Stimulated activated naive CD8-positive, alpha-beta T cell treated with anti-CD3 and anti-CD28 coated beads, Interleukin-15, Interleukin-2, amounts not matched to agents 100 U/mL and 50 U/mL, for 24 hours (primary cell): ENCODE measurements at regions not wholly inside any gene's neighbourhood (a gene's known extent, or its start where the extent isn't known, plus 50 kb on each side); places are given as distances from the start of the nearest gene placed in this dataset.
A peak's percentile ranks its signal among the peaks of the same experiment; 100 is the strongest.

ENCODE experiments used
- ATAC-seq: fragments of 150-1000 bp; cut with Tn5 transposase; one replicate; pipeline ENCODE4 v1.10.0; 2021
- DNase-seq: peaks from one replicate; pipeline ENCODE4 v3.0.0; 2021

DNA sequence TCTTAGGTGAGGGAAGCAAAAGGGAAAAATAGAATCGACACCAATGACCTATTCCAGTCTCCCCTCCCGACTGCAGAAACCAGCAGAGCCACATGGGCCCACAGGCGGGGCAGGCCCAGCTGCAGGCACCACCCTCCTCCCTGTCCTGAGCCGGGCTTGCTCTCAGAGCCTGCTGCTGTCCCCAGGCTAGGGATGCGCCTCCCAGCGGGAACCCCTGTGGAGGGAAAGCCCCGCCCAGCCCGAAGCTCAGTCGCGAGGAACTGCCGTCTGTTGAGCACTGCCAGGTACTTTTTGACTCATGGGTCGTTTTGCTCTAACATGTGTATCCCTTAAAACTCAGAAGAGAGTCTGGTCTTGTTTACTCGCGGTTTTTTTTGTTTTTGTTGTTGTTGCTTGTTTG, 124.5 kb upstream of the RET start:
- ATAC-seq (no peak), DNase-seq (no peak)

- DNase-seq (no peak), ATAC-seq (no peak)
Observed at GRCh38 chr10:42952931-42953683, 123.8 kb upstream of the RET start.

- no peak for DNase-seq
- no peak for ATAC-seq
Observed at GRCh38 chr10:42953684-42954674, 122.9 kb upstream of the RET start.

GRCh38 chr10:42954766-42955492, 121.9 kb upstream of the RET start:
- ATAC-seq (peak; percentile 14), DNase-seq (no peak)

- DNase-seq (no peak), ATAC-seq (no peak)
Observed at GRCh38 chr10:42955493-42955889, 121.4 kb upstream of the RET start.

DNA sequence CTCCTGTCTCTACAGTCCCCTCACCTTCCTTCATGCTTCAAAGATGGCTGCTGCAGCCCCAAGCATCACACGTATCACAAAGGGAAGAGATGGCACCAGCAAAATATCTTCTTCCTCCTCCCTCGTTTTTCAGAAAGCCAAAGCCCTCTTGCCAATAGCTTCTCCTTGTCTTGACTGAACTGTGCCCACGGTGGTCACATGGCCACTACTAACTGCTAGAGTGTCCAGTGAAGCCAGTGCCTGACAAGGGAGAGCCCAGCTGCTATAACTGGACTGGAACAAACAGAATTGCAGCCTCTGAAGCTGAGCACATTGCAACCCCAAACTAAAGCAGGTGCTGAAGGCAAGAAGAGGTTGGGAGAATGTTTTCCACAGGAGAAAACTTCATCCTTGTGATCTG, 120.8 kb upstream of the RET start:
- DNase-seq (no peak), ATAC-seq (no peak)

GRCh38 chr10:42958142-42958868, 118.6 kb upstream of the RET start:
- DNase-seq (no peak), ATAC-seq (no peak)

DNA sequence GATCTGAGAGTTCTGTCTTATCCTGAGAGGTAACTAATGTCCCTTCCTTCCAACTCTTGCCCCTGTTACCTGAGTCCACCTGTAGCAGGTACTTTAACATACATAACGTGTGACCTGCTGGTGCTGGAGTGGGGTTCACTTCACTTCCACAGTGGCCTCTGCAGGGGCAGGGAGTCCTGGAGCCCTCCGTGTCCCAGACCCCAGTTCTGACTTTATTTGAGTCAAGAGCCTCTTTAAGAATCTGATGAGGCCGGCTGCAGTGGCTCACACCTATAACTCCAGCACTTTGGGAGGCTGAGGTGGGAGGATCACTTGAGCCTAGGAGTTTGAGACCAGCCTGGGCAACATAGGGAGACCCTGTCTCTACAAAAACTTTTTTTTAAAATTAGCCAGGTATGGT, 117.0 kb upstream of the RET start:
- DNase-seq (no peak), ATAC-seq (no peak)

GRCh38 chr10:42960491-42960990, 116.3 kb upstream of the RET start:
- DNase-seq, result no peak
- no peak for ATAC-seq

- no peak for DNase-seq
- peak; percentile 39 for ATAC-seq
Observed at GRCh38 chr10:42960991-42961795, 115.7 kb upstream of the RET start.

DNA sequence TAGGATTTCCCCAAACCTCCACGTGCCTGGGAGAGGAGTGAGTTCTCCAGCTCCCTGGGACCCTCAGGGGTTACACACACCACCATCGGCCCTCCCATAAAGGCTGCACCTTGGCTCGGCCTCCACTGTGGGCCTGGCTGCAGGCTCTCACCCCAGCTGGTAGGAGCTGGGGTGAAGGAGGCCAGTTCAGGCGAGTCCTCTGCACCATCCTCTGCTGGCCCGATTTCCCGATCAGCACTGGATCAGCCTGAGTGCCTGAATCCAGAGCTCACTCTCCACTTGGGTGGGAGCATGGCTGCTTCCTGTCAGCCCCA, 115.1 kb upstream of the RET start:
- DNase-seq, result no peak
- ATAC-seq, result no peak

DNA sequence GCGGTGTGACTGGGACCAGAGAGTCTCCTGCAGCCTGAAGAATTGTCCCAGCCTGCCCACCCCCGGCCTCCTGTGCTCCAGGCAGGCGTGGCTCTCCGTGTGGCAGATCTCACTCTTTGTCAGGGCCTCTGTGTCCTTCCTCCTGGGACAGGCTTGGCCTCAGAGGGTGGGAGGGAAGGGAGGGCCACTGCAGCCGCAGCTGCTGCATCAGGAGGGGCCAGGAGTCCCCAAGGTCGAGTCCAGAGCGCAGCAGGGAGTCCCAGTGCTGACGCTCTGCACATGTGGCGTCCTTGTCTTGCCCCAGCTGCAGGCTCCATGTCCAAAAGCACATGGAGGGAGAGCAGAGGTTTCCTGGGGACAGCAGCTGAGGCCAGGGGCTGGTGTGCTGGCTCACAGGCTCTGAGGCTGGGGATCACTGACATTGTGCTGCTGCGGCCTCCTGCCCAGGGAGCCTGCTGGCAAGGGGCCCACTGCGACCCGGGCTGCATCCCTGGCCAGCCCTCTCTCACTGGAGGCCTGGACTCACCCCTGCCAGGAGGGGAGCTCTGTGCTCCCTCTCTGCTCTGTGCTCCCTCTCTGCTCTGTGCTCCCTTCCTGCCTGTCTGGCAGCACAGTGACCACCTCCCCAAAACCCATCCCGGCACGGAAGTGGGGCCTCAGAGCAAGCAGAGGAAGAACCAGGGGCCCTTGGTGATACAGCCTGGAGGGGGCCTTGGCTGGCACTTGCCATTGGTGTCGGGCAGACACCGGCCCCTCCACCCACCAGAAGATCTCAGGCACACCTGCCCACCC, 114.6 kb upstream of the RET start:
- DNase-seq, result no peak

DNA sequence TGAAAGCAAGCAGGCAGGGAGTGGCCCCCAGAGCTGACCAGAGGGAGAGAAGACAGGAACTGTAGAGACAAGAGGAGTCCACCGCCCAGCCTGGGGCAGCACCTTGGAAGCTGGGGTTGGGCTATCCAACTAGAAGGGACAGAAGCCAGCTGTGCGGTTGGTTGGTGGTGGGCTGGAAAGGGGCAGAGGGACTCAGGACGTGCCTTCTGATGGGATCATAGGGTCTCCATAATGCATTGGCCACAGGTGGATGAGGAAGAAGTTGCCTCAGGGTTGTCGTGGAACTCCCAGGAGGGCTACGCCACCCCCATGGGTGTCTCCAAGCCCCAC, 114.0 kb upstream of the RET start:
- DNase-seq, result no peak
- no peak for ATAC-seq

More for the DNA sequence above, 114.6 kb upstream of the RET start:
- ATAC-seq, result no peak

GRCh38 chr10:42963312-42963711, 113.6 kb upstream of the RET start:
- ATAC-seq (no peak), DNase-seq (no peak)

DNA sequence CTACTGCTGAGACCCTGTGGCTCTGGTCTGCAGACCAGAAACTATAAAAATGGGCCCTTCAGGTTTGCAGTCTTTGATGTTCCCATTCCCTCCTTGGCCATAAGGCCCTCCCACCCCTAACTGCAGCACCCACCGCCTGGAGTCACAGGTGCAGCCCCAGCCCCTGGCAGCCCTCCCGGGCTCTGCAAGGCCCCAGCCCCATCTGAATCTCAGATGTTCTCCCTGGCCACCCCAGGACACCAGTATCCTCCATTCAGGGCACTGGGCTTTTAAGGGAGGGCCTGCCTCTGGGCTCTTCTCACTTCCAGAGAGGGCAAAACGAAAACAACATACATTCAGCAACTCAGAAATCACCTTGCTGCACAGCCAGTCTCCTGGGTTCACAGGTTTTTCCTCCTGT, 107.7 kb upstream of the RET start:
- DNase-seq, result no peak
- ATAC-seq, result no peak

GRCh38 chr10:42969909-42970308, 107.0 kb upstream of the RET start:
- DNase-seq, result no peak
- no peak for ATAC-seq

DNA sequence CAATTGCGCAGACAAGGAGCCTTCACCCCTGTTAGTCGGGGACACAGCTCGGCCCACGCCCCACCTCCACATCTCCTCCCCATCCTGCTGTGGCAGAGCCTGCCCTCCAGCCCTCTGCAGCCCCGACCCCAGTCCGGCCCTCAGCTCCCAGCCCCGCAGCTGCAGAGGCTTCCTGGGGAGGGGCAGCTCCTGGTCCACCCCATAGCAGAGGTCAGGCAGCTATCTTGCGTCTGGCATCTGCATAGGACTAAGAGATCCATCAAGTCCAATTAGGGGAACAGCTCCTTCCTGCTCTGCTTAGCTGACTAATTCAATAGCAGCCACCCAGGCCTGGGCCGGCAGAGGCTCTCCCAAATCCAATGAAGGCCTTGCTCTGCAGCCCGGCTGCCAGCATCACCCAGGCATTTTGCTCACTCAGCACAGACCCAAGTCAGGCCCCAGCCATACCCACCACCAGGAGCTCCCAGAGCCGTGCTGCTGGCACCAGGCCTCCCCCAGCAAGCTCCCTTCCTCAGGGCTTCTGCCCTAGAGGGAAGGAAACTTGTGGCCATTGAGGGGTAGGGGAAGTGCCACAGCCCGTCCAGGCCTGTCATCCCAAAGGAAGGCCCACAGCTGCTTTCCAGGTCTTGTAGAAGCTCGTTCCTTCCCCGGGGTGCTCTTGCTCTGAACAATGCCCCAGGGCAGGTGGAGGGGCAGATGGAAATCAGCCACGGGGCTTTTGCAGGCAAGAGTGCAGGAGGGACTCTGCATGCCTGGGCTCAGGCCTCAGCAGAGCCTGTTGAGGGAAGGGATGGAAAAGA, 106.2 kb upstream of the RET start:
- DNase-seq (no peak), ATAC-seq (no peak)

GRCh38 chr10:42971251-42971599, 105.6 kb upstream of the RET start:
- ATAC-seq (no peak), DNase-seq (no peak)

GRCh38 chr10:42972946-42973345, 103.9 kb upstream of the RET start:
- DNase-seq (no peak), ATAC-seq (no peak)

DNA sequence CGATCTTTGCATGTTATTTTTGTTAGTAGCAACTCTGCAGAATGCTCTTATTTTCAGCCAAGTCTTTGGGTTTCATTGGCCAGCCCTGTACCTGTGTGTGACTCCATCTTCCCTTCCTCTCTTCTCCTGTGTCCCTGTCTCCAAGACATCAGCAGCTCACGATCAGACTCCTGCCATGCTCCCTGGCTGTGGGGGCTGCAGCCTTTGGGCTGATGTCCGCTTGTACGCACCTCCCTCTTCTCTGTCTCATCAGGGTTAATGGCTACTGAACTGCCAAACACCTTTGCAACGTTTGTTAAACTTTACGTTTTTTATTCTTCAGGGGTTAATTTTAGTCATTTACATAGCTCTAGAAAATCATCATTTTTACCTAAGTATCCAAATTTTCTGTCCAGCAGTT, 103.5 kb upstream of the RET start:
- ATAC-seq, result no peak

More for the DNA sequence above, 103.5 kb upstream of the RET start:
- DNase-seq, result no peak
